ENCODE measurements at regions not wholly inside any gene's neighbourhood (a gene's known extent, or its start where the extent isn't known, plus 50 kb on each side); places are given as distances from the start of the nearest gene placed in this dataset.

- no peak for TF ChIP-seq EZH2 (IDR thresholded peaks at IDR 0.05; ENCODE audit: low read length, unreplicated experiment)
- TF ChIP-seq CTCF (conservative IDR thresholded peaks at IDR 0.05; ENCODE audit: low read depth, low read length) = peak; percentile 98
- no peak for TF ChIP-seq EZH2phosphoT487 (IDR thresholded peaks at IDR 0.05; ENCODE audit: borderline replicate concordance, low read length)
Measured at GRCh38 chr5:149434162-149435014, 55.3 kb upstream of the IL17B start.
